Activated naive CD4-positive, alpha-beta T cell treated with anti-CD3 and anti-CD28 coated beads, Interleukin-2, amount 50 U/mL, for 72 hours (primary cell): ENCODE measurements at regions not wholly inside any gene's neighbourhood (a gene's known extent, or its start where the extent isn't known, plus 50 kb on each side); places are given as distances from the start of the nearest gene placed in this dataset.
"Not testable (repeated sequence)": the region's sequence is repeated elsewhere in the genome, so short reads cannot be mapped to it uniquely, and the experiment has no call there.

ENCODE experiments used
- ATAC-seq, 2 donors: fragments of 150-1000 bp; cut with Tn5 transposase; 2 replicates each; pipeline ENCODE4 v1.10.0; 2021; ENCODE audit warnings: mild to moderate bottlenecking in 2 of 2, moderate library complexity in 2 of 2
- DNase-seq, 2 donors: peaks; one replicate each; pipeline ENCODE4 v3.0.0; 2021 to 2022; ENCODE audit warnings: low spot score in 2 of 2
- H3K27ac Mint-ChIP-seq, 2 donors: one replicate each; pipeline ENCODE4 v1.8.0; 2022; ENCODE audit warnings: mild to moderate bottlenecking in 2 of 2, mixed read lengths in 2 of 2
- H3K36me3 Mint-ChIP-seq, 2 donors: one replicate each; pipeline ENCODE4 v1.8.0; 2022; ENCODE audit warnings: mixed read lengths in 2 of 2
- H3K9me3 Mint-ChIP-seq, 2 donors: one replicate each; pipeline ENCODE4 v1.8.0; 2022; ENCODE audit warnings: mixed read lengths in 2 of 2

DNA sequence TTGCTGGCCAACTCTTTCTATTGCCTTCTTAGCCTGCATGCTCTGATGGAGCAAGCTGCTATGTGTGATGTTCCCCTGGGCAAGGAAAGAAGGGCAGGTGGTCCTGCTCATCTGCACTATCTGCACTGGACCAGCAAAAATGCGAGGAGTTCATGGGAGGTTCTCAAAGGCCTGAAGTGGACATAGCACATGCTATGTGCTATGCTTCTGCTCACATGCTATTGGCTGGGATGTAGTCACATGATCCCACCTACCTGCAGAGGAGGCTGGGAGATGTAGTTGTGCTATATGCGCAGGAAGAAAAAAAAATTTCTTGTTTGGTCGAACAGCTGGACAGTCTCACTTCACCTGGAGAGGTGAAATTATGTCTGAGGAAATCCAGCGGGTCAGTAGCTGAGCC, 587.7 kb downstream of the MATN1 start:
- no peak for DNase-seq
- Mint-ChIP-seq H3K27ac (no peak overlapping the region), H3K36me3 (no peaks in the 10 kb centered on the region), H3K9me3 (no peaks in the 10 kb centered on the region)
- no peak for ATAC-seq

DNA sequence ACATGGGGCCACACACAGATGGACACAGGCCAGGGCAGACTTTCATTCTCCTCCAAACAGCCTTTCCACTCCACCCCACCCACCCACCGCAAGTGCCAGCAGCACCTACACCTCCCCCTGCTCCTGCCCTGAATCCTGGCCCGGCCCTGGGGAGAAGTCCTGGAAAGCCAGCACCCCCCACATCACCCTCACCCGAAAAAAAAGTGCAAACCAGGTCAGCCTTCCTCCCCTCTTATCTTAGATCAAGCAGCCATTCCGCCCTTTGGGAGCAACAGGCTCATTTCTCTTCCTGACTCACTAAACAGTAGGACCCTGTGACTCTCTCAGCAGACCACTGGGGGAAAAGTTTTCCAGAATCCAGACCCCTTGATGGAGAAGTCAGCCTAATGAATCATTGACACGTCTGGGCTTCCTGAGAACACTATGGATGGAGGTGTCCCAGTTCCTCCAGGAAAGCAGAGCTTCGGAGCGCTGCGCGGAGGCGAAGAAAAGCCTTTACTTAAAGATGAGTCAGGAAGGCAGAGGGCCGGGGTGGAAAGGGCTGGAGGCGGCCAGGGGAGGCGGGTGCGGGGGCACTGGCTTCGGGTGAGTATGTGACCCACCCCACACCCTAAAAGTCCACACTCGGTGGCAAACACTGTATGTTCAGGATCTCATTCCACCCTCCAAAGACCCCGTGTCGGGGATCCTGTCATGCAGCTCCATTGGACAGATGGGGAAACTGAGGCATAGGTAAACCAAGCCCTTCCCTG, 588.7 kb downstream of the MATN1 start:
- DNase-seq (no peak), ATAC-seq (no peak)
- H3K9me3 Mint-ChIP-seq, result no peaks in the 10 kb centered on the region
- H3K36me3 Mint-ChIP-seq, result no peaks in the 10 kb centered on the region
- H3K27ac Mint-ChIP-seq, result no peak overlapping the region

DNA sequence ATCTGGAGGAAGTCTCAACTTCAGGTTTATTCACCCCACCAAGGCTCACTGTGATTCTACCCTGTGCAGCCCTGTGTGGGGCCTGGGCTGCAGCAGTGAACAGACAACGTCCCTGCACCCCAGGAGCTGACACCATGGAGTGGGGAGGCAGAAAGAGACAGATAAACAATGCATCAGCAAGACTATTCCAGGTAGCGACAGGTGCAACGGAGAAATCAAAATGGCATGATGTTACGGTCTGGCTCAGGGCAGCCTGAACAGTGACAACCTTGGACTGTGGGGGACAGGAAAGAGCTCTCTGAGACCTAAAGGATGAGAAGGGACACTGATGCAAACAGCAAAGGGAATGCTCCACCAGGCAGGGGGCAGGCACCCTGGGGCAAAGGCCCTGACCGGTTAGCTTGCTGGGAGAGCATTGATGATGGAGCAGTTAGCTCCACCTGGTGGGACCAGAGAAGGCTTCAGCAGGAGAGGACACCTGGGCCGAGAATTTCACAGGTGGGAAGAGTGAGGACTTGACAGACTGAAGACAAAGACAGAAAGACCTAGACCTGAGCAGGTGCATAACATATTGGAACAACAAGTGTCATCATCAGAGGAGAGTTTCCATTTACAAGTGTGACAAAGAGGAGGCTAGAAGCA, 589.9 kb downstream of the MATN1 start:
- H3K9me3 Mint-ChIP-seq, result no peaks in the 10 kb centered on the region
- DNase-seq (no peak), ATAC-seq (no peak)
- no peaks in the 10 kb centered on the region for H3K36me3 Mint-ChIP-seq
- H3K27ac Mint-ChIP-seq, result no peak overlapping the region

DNA sequence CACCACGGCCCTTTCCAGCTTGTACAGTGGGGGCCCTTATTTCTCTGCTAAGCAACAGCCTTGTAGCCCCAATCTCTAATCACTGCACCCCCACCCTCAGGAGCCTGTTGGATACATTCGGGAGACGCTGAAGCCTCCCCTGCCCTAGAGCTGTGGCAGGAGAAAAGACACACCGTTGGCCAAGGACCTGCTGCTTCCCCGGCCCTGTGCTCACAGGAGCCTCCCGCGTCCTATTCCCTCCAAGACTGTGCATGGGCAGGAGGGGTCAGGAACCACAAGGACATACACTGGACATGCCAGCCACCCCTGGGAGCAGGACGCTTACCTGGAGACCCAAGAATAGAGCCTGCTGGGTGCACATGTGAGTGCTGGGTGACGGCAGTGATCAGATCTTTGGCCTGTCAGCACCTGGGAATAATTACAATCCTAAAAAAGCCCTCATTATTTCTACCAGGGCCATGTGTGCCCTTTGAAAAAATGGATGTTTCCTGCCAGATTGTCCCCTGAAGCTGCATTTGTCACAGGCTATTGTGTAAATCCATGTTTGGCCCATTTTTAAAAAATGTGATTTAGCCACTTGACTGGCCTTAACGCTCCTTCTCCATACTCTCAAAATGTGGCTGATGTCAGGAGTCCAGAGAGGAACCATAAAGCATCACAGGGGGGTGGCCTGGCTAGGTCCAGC, 590.6 kb downstream of the MATN1 start:
- no peak overlapping the region for H3K27ac Mint-ChIP-seq
- ATAC-seq (no peak), DNase-seq (no peak)
- no peaks in the 10 kb centered on the region for H3K9me3 Mint-ChIP-seq
- H3K36me3 Mint-ChIP-seq, result no peaks in the 10 kb centered on the region

DNA sequence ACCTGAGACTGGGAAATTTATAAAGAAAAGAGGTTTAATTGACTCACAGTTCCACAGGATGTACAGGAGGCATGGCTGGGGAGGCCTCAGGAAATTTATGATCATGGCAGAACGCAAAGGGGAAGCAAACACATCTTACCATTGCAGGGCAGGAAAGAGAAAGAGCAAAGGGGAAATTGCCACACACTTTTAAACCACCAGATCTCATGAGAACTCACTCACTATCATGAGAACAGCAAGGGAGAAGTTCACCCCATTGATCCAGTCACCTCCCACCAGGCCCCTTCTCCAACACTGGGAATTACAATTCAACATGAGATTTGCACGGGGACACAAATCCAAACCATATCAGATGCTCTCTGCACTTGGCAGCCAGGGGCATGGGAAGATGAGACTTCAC, 592.8 kb downstream of the MATN1 start:
- H3K36me3 Mint-ChIP-seq, DNase-seq, H3K9me3 Mint-ChIP-seq: not testable (repeated sequence)

DNA sequence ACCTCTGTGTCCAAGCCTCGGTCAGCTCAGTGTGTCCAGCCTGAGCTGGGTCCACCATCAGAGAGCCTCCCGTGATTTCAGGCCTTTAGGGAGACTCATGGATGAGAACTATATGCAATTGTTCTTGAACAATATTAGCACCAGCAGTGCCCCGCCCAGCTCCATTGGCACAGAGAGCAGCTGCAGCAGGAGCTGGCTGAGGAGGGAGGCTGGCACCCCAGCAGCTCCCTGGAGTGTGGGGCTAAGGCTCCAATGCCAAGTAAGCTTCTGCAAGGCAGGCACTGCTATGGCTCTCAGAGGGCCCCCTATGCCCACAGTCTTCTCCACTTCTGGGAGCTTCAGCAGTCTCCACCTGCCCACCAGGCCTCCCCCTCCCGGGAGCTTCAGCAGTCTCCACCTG, 593.3 kb downstream of the MATN1 start:
- no peak for DNase-seq
- ATAC-seq, result no peak
- no peaks in the 10 kb centered on the region for H3K36me3 Mint-ChIP-seq
- H3K27ac Mint-ChIP-seq, result no peak overlapping the region
- H3K9me3 Mint-ChIP-seq, result no peaks in the 10 kb centered on the region

More for the DNA sequence above, 592.8 kb downstream of the MATN1 start:
- ATAC-seq, H3K27ac Mint-ChIP-seq: not testable (repeated sequence)

DNA sequence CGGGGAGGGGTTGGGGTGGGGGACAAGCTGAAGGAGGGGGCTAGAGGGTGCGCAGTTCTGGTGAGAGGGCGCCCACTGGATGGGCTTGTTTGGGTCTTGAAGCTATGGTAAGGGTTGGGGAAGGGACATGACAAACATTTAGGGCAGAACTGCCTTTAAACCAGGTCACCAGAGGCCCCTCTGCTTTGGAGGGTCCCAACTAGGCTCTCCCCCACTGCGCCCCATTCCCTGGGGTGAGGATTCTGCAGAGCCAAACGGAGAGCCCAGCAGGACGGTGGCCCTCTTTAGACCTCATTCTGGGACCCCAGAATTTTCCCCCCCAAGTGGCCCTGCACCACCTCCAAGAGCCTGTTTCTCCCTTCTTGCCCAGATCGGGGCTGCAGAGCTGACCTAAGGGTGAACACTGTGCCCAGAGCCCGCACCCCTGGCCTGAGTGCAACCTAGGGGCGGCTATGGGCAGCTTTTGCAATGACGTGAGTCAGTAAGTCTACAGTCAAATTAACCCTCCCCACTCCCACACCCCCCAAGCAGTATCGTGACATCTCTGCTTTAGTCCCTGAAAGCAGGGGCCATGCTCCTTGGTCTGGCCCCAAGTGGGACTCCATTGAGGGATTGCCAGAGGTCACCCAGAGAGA, 593.8 kb downstream of the MATN1 start:
- Mint-ChIP-seq H3K27ac (no peak overlapping the region), H3K9me3 (no peaks in the 10 kb centered on the region), H3K36me3 (no peaks in the 10 kb centered on the region)
- DNase-seq, result no peak
- no peak for ATAC-seq

DNA sequence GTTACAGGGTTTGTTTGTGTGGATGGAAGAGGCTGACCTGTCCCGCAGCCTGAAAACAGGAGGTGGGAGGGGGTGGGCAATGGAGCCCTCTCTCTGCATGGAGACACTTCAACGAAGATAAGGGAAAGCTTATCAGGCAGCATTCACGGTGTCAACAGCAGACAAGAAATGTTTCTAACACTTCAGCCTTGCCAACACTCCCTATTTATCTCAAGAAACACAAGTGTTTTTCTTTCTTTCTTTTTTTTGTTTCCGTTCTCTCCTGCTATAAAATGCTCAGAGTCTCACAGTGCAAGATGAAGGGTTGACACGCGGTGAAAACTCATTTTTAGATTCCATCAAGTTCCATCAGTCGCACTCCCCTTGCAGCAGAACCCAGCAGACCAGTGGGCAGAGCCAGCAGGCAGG, 594.4 kb downstream of the MATN1 start:
- Mint-ChIP-seq H3K36me3 (no peaks in the 10 kb centered on the region), H3K27ac (no peak overlapping the region), H3K9me3 (no peaks in the 10 kb centered on the region)
- no peak for ATAC-seq
- no peak for DNase-seq

DNA sequence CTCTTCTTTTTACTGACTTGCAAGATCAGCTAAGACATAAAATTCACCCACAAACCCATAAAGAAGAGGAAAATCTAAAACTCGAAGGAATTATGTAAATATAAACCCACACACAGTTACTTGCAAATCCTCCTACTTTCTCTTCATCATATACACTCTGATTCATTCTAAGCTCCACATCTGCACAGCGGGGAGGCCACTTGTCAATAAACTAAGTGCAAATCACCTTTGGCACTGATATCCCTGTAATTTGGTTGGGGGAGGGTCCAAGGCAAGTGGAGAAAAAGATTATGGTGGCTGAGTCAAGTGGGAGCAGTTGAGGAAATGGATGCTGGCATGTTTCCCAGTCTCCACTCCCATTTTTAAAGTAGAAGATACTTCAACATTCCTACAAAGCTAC, 596.5 kb downstream of the MATN1 start:
- DNase-seq, result no peak
- Mint-ChIP-seq H3K27ac (no peak overlapping the region), H3K9me3 (no peaks in the 10 kb centered on the region), H3K36me3 (no peaks in the 10 kb centered on the region)
- no peak for ATAC-seq

DNA sequence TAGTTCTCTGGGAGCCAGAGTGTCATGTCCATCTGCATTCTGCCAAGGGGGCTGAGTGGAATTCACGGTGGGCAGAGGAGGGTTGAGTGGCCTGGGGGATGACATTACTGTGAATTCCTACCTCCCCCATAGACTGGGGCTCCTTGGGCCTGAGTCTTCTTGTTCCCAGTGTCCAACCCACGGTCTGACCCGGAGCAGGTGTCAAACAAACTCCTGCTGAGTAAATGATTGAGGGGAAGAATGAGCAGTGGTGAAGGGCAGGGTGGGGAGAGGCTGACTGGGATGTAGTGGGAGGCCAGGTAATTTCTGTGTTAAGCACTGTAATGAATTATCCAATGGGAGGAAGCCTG, 597.6 kb downstream of the MATN1 start:
- DNase-seq (no peak), ATAC-seq (no peak)
- H3K9me3 Mint-ChIP-seq, result no peaks in the 10 kb centered on the region
- H3K27ac Mint-ChIP-seq, result no peak overlapping the region
- no peaks in the 10 kb centered on the region for H3K36me3 Mint-ChIP-seq

DNA sequence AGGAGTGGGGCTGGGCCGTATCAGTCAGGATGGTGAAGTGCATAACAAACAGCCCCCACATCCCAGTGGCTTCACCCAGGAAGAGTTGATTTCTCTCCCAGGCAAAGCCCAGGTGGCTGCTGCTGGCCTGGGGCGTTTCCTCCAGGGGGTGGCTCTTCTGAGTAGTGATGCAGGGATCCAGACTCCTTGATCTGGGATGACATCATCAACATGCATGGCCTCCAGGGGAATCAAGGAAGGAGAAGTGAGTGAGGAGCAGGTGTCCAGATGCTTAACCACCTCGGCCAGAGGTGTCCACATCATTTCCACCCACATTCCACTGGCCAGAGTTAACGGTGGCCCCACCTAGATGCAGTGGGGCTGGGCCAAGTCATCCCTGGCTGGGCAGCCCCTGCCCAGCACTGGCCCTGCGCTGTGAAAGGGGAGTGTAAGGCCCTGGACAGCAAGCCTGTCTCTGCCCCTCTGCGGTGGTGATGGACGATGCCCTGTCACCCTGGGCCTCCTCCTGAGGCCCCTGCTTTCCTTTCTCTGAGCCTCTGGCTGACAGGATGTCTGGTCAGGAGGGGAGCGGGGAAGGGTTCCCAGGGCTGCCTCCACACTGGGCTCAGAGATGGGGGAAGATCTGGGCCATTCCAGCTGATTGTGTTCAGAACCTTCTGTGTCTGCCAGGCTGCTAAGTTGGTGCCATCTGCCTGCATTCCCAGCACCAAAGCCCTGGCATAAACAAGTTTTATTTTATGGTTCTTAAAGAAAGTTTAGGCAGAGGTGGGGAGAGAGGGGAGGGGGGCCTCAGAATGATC, 598.2 kb downstream of the MATN1 start:
- H3K27ac Mint-ChIP-seq, result no peak overlapping the region
- ATAC-seq (no peak), DNase-seq (no peak)
- H3K36me3 Mint-ChIP-seq, result no peaks in the 10 kb centered on the region
- no peaks in the 10 kb centered on the region for H3K9me3 Mint-ChIP-seq

DNA sequence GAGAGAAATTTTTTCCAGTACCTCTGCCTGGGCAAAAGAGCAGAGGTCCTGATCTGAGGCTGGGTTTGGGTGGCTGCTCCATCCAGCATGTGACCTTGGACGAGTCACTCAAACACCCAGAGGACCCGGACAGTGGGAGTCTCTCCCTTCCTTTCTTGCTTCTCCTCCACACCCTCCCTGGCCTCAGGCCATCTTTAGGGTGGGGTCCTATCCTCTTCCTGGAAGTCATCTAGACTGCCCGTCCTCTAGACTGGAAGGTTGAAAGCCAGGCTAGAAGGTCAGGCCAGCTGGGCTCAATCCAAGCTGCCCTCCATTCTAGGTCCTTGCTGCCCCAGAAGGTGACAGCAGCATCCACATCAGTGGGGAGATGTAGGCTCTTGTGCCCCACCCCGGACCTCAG, 599.5 kb downstream of the MATN1 start:
- Mint-ChIP-seq H3K27ac (peak overlapping the region in 1 of 2 donors; percentile 22), H3K36me3 (no peaks in the 10 kb centered on the region), H3K9me3 (no peaks in the 10 kb centered on the region)
- no peak for DNase-seq
- ATAC-seq, result no peak

DNA sequence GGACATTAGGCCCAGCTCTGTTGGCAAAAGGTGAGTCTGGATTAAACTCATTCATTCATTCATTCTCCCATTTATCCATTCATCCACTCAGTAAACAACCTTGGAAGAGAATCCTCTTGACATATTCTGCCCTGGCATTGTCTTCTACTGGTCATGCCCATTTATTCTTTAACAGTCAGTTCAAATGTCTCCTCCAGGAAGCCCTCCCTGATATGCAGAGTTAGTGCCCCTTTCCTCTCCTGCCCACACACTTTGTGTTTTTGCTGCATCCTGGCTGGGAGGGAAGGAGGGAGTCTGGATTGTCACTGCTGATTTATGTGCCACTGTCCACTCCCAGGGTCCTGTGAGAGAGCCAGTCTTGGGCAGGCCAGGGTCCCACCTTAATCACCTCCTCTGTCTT, 600.3 kb downstream of the MATN1 start:
- Mint-ChIP-seq H3K9me3 (no peaks in the 10 kb centered on the region), H3K36me3 (no peaks in the 10 kb centered on the region), H3K27ac (no peak overlapping the region)
- ATAC-seq (no peak), DNase-seq (no peak)

DNA sequence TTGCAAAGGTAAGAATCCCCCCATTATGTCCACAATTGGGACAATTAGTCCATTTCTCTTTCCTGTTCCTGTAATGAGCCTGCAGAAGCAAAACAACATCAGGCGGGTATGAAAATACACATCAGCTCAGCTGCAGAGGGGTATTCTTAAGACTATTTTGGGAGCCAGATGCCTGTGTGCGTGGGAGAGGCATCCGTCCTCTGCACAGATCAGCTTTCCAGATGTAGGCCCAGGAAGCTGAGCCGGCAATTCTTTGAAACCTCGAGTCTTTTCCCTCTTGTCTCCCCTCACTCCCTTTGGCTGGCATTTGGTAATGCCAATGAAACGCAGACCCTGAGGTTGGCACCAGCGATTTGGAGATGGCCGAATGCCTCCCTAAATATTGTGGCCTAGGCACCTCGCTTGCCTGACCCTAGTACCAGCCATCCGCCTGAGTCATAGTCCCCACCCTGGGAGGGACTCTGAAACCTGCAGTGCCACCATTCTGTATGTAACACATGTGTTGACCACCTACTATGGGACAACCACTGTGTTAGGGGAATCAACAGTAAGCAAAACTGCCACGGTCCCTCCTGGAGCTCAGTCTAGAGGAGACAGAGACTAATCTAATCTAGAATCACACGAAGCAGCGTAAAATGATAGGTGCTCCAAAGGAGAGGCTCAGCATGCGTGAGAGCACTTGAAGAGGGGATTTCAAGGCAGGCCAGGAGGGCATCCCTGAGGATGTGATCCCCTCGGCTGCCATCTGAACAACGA, 603.0 kb downstream of the MATN1 start:
- Mint-ChIP-seq H3K27ac (no peak overlapping the region), H3K9me3 (no peaks in the 10 kb centered on the region), H3K36me3 (no peaks in the 10 kb centered on the region)
- ATAC-seq (no peak), DNase-seq (no peak)

DNA sequence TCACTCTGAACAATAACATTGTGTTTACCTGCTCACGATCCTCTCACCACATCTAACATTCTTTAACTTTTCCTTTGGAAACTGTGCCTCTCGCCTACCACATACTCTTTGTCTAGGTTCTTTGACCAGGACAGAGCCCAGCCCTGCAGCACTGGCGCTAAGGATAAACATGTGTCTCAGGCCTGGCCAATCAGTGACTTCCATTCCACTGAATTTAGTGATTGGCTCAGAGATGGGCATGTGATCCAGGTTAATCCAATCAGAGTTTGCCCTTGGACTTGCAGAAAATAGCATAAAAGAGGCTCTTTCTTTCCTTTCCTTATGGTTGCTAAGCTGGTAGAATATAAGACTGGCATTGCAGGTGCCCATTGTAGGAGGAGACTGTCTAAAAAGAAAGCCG, 605.7 kb downstream of the MATN1 start:
- ATAC-seq (no peak), DNase-seq (no peak)
- Mint-ChIP-seq H3K36me3 (no peaks in the 10 kb centered on the region), H3K9me3 (no peaks in the 10 kb centered on the region), H3K27ac (no peak overlapping the region)

DNA sequence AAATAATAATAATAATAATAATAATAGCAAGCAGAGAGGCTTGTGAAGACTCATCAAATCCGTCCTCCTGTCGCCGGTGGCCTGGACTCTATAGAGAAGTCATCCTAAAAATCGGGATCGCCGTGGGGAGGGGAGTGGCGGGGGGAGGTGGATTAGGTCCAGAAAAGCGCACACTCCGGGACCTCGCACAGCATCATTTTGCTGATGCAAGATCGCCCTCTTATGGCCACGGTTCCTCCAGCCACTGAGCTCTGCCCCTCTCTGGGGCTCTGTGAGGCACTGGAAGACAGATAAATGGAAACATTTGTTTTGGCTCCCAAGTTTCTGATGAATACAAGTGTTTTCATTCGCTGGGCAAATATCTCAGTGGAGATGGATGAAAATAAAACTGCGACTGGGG, 612.0 kb downstream of the MATN1 start:
- Mint-ChIP-seq H3K36me3 (no peaks in the 10 kb centered on the region), H3K9me3 (no peaks in the 10 kb centered on the region), H3K27ac (no peak overlapping the region)
- ATAC-seq (peak in 1 of 2 donors; percentile 68), DNase-seq (peak in 1 of 2 donors; percentile 35)
